ENCODE measurements at regions not wholly inside any gene's neighbourhood (a gene's known extent, or its start where the extent isn't known, plus 50 kb on each side); places are given as distances from the start of the nearest gene placed in this dataset.

GRCh38 chr15:101124731-101125451 is 127.0 kb downstream of the CHSY1 start:
- H3K27ac Mint-ChIP-seq: peak overlapping the region in 1 of 2 donors; percentile 64
- peaks cover 0 to 11% of the 10 kb centered on the region in 2 donors for H3K9me3 Mint-ChIP-seq
- H3K36me3 Mint-ChIP-seq: peaks cover 0 to 28% of the 10 kb centered on the region in 2 donors
- ATAC-seq: peak in 1 of 2 donors; percentile 26
- no peak for DNase-seq (ENCODE audit: low spot score in 2 of 2)

- DNase-seq (ENCODE audit: low spot score in 2 of 2): no peak
- ATAC-seq: no peak
- Mint-ChIP-seq H3K36me3 (peaks cover 0 to 22% of the 10 kb centered on the region in 2 donors), H3K27ac (peak overlapping the region in 1 of 2 donors; percentile 12), H3K9me3 (peaks cover 0 to 9% of the 10 kb centered on the region in 2 donors)
Measured at GRCh38 chr15:101123222-101123910, 128.5 kb downstream of the CHSY1 start.

GRCh38 chr15:101122806-101123205 is 129.0 kb downstream of the CHSY1 start:
- ATAC-seq: no peak
- peaks cover 0 to 3% of the 10 kb centered on the region in 2 donors for H3K9me3 Mint-ChIP-seq
- no peak for DNase-seq (ENCODE audit: low spot score in 2 of 2)
- H3K36me3 Mint-ChIP-seq: peaks cover 0 to 16% of the 10 kb centered on the region in 2 donors
- H3K27ac Mint-ChIP-seq: peak overlapping the region in 1 of 2 donors; percentile 90

GRCh38 chr15:101122266-101122665 is 129.6 kb downstream of the CHSY1 start:
- Mint-ChIP-seq H3K27ac (peak overlapping the region; percentile 90), H3K9me3 (no peaks in the 10 kb centered on the region), H3K36me3 (peaks cover 0 to 12% of the 10 kb centered on the region in 2 donors)
- ATAC-seq (no peak), DNase-seq (ENCODE audit: low spot score in 2 of 2) (no peak)

GRCh38 chr15:101121511-101122090 is 130.2 kb downstream of the CHSY1 start:
- Mint-ChIP-seq H3K27ac (peak overlapping the region; percentile 90), H3K36me3 (peaks cover 0 to 12% of the 10 kb centered on the region in 2 donors), H3K9me3 (no peaks in the 10 kb centered on the region)
- peak; percentile 61 to 68 for DNase-seq (ENCODE audit: low spot score in 2 of 2)
- peak; percentile 76 to 77 for ATAC-seq

- DNase-seq (ENCODE audit: low spot score in 2 of 2): no peak
- ATAC-seq: no peak
- H3K27ac Mint-ChIP-seq: peak overlapping the region in 1 of 2 donors; percentile 90
- H3K9me3 Mint-ChIP-seq: no peaks in the 10 kb centered on the region
- peaks cover 0 to 12% of the 10 kb centered on the region in 2 donors for H3K36me3 Mint-ChIP-seq
Measured at GRCh38 chr15:101120987-101121386, 130.9 kb downstream of the CHSY1 start.

- Mint-ChIP-seq H3K9me3 (no peaks in the 10 kb centered on the region), H3K36me3 (peaks cover 0 to 12% of the 10 kb centered on the region in 2 donors), H3K27ac (no peak overlapping the region)
- DNase-seq (ENCODE audit: low spot score in 2 of 2): no peak
- no peak for ATAC-seq
Measured at GRCh38 chr15:101120473-101120872, 131.4 kb downstream of the CHSY1 start.

All from activated naive CD4-positive, alpha-beta T cell treated with anti-CD3 and anti-CD28 coated beads, Interleukin-2, amount 50 U/mL, for 72 hours (primary cell).